GM11168 (cell line): ENCODE measurements at regions not wholly inside any gene's neighbourhood (a gene's known extent, or its start where the extent isn't known, plus 50 kb on each side); places are given as distances from the start of the nearest gene placed in this dataset.
"Not testable (repeated sequence)": the region's sequence is repeated elsewhere in the genome, so short reads cannot be mapped to it uniquely, and the experiment has no call there.

Experiments used
- in situ Hi-C: fragments of 300-500 bp; cut with MboI; formaldehyde crosslinking; loops from one replicate; pipeline ENCODE4 v1.12.0; 2022; ENCODE audit warnings: low sequenced_read_pairs; ENCODE audit not compliant: unreplicated experiment

DNA sequence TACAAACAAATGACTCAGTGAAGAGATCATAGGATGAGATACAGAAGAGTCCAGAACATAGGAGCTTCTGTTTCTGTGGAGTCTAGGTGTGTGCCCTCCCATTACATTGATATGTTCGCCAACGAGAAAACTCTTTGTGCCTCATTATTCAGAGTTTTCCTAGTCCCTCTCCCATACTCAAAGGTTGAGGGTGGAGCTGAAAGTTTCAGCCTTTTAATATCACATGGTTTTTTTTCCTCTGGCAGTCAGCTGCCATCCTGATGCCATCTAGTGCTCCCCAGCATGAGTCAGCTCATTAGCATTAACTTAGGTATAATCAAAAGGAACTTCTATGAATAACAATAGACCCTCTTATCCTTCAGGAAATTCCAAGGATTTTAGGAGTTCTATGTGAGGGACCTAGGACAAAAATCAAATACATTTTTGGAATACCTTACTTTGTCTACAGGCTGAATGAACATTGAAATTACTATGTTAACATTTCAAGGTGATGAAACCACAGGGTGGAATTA, 559.6 kb upstream of the AMOT start:
- in situ Hi-C loops: no loop called here

DNA sequence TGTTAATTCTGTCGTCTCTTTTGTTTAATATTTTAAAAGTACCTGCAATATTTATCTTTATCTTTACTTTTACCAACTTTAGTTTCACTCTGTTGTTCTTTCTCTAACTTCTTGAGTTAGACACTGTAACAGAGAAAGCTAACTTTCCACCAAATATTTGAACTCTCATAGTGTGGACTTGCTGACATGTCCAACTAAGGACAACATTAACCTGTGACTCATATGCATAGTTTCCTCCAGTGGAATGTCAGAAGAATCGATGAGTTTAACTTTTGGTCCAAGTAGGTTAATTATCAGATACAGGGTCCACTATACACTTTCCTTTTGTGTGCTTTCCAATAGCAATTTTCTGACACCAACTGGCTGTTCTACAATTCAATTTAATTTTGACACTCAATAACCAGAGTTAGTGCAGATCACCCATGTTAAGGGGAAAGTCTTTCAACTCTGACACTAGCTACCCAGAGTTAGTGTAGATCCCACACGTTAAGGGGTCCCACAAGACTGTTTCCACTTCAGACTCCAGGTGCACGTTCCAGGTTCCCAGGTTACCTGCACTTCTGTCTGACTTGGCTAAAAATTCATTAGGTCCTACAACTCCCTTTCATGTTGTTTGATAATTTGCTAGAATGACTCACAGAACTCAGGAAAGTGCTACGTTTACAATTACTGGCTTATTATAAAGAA, 559.0 kb upstream of the AMOT start:
- in situ Hi-C loops: no loop called here

DNA sequence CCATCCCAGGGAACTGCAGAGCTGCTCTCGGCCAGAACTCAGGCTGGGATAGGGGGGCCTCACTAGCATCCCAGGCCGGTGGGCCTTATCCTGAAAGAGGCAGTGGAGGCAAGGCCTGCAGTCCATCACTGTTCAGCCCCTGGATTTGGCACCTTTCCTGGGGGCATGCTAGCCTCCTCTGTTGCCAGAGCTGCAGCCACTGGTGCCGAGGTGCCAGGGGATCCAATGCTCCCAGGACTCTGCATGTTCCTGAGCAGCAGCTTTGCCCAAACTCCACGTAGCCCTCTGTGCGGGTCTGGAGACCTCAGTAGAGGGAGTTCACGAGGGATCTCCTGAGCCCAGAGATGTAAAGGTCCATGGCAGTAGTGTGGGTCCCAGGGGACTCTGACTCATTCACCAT, 551.7 kb upstream of the AMOT start:
- in situ Hi-C loops: no loop called here

DNA sequence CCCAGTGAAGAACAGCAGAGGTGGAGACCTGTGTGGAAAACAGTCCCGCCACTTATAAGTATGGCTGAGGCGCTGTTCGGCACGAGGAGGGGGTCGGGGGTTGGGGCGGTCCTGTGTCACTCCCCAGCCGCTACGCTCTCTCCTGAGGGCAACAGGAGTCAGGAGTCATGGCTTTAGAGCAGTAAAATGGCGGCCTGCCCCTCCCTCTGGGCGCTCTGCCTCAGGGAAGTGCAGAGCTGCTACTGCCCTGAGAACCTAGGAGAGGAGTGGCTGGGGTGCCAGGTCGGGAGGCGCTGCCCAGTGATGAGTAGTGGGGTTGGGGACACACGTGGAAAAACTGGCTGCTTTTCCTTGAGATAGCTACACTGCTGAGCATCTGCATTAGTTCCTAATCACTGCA, 551.2 kb upstream of the AMOT start:
- in situ Hi-C loops: no loop called here

DNA sequence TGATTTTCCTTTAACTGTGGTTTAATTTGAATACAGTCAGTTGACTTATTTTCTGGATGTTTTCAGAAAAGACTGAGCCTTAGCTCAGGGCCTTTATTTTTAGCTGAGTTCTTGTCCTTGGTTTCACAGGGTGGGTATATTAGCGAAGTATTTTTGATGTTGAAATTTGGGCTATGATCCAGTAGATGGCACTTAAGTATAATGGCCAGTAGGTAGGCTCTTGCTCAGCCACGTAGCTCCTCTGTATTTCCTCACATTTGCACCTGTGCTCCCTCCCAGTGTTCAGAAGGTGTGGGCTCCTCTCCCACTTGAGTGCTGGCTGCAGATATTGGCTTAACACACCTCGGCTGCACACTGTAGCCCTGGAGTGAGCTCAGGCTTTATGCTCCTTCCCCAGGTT, 549.9 kb upstream of the AMOT start:
- in situ Hi-C loops: no loop called here

DNA sequence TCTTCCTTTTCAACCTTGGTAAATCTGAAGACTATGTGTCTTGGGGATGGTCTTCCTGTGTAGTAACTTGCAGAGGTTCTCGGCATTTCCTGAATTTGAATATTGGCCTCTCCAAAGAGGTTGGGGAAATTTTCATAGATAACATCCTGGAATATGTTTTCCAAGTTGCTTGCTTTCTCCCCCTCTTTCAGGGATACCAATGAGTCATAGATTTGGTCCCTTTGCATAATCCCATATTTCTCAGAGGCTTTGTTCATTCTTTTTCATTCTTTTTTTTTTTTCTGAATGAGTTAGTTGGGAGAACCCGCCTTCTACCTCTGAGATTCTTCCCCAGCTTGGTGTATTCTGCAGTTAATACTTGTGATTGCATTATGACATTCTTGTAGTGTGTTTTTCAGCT, 549.2 kb upstream of the AMOT start:
- in situ Hi-C loops: no loop called here

DNA sequence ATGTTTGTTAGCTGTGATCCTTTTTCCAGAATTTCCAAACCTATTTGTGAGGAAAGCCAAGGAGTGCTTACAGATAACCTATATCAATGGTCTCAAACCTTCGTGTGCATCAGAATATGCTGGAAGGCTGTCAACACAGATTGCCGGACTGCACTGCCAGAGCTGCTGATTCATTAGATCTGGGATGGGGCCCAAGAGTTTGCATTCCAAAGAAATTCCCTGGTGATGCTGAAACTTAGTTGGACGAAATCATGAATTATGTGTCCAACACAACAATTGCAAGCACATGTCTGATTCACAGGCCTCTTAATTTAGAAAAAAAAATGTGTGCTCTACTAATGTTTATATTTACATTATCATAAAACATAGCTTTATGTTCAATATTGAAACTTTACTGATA, 544.0 kb upstream of the AMOT start:
- in situ Hi-C loops: no loop called here

DNA sequence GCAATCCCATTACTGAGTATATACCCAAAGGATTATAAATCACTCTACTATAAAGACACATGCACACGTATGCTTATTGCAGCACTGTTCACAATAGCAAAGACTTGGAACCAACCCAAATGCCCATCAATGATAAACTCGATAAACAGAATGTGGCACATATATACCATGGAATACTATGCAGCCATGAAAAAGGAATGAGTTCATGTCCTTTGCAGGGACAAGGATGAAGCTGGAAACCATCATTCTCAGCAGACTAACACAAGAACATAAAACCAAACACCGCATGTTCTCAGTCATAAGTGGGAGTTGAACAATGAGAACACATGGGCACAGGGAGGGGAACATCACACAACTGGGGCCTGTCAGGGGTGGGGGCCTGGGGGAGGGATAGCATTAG, 532.8 kb upstream of the AMOT start:
- in situ Hi-C loops: not testable (repeated sequence)

DNA sequence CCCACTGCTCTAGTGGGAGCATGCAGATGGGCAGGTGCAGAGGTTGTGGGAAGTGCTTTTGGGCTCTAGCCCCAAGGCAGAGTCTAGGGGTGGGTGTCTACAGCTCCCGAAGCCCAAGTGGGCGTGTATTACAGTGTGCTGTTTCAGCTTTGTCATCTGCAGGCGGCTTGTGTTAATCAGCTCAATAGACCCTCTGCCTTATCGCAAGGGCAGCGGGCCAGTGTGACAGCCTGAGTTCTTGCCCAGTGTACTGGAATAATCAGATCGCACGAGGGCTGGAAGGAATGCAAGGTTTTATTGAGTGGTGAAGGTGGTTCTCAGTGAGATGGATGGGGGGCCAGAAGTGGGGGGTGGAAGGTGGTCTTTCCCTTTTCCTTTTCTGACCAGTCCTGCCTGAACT, 529.4 kb upstream of the AMOT start:
- in situ Hi-C loops: no loop called here

DNA sequence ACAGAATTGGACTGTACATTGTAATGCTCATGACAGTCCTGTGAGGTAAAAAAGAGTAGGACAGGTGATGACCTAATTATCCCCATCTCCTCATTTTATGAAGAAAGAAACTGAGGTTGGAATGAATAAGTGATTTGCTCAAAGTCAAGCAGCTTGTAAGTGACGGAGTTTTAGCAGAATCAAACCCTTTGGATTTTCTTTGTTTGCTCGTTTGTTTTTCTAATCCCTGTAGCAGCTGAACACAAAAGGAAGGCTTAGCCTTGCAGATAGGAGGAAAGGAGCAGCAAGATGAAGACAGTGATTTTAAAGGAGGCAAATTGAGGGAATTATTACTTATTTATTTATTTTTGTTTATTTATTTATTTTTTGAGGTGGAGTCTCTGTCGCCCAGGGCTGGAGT, 528.4 kb upstream of the AMOT start:
- in situ Hi-C loops: no loop called here

DNA sequence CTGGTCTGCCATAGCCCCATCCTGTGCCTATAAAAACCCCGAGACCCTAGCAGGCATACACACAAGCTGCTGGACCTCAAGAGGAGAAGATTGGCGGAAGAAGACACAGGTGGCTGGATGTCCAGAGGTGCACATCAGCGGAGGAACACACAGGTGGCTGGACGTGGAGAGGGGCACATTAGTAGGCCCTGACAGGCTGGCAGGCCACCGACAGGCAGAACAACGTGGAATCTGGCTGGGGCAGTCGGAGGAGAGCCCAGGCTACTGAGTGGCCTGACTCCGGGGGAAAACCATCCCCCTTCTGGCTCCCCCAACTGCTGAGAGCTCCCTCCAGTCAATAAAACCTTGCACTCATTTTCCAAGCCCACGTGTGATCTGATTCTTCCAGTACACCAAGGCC, 512.5 kb upstream of the AMOT start:
- in situ Hi-C loops: no loop called here

DNA sequence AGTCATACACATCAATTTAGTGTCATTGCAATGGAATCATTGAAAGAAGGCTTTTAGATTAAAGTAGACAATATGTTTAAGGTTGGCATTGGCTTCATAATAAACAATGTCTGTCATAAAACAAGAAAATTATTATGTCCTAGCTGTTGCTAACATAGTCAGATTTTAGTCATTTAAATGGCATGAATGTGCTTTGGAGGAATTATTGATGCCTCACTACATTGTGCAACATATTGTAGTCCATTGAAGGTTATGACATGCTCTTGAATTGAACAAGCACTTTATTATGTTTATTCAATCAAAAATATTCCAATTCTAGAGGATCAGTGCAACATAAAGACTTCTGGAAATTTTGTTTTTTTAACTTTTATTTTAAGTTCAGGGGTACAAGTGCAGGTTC, 489.8 kb upstream of the AMOT start:
- in situ Hi-C loops: no loop called here

DNA sequence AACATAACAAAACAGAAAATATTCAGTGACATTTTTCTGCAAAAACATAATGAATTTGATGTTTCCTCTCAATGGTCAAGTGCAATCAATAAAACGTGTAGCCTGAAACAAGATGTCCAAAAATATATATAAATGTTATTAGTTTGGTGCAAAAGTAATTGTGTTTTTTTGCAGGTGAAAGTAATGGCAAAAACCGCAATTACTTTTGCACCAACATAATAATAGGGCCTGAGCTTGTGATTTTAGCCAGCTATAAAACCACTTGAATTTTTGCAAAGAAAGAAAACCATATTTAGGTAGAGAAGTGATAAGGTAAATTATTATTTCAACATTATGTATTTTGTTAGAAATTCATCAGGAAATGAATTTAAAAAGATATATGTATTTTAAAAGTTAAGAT, 475.3 kb upstream of the AMOT start:
- in situ Hi-C loops: no loop called here

DNA sequence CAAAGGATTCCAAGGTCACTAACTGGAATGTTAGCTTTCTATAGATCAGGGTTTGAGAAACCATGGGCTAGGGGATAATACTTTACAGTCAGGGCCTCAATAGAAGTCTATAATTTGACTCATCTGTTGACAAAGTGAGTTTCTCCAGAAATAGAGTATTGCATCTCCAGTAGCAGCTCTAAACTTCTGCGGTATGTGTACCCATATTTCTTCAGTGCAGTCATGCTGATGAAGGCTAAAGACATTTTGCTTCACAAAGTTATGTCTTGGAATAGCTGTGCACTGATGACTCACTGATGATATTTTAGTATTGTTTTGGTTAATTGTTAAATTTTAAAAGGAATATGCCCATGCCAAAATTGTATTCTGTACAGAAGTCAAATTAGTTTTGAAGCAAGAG, 464.9 kb upstream of the AMOT start:
- in situ Hi-C loops: no loop called here

DNA sequence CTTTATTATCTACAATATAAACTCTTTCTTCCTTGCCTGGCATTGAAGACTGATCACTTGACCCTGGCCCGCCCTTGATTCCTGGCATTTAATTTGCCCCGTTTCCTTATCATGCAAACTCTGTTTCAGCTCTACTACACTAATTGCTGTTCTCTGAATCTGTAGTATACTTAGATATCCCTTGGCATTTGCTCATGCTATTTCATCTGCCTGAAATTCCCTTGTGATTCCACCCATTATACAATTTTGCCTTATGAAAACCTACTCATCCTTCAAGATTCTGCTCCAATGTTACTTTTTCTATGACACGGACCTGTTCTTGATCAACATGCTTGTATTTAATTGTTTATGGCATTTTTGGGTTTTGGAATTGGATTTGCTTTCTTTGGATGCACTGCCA, 459.9 kb upstream of the AMOT start:
- in situ Hi-C loops: no loop called here

DNA sequence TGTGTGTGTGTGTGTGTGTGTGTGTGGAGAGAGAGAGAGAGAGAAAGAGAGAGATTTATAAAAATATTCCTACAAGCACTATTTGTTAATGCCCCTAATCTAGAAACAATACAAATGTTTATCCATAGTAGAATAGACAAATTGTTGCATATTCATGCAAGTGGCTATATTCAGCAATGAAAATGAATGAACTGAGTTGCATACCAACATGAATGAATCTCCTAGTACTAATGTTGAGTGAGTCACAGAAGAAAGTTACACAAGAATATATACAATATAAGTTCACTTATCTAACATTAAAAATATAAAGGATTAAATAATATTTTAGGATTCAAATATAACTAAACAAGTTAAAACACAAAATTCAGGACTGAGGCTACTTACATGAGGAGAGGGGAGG, 456.8 kb upstream of the AMOT start:
- in situ Hi-C loops: no loop called here

DNA sequence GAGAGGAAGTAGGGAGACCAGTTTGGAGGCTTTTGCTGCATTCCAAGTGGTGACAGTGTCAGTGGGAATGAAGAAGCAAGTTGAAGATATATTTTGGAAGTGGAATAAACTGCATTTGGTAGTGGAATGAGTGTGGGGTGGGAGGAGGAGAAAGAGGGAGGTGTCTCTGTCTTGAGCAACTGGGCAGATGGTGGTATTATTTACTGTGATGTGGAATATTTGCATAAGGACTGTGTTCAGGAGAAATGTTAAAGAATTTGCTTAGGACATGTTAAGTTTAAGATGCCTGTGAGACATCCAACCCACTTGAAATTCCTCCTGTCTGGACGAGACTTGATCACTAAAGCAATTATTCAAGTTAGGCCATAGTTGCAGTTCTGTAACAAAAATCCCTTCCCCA, 448.9 kb upstream of the AMOT start:
- in situ Hi-C loops: no loop called here

DNA sequence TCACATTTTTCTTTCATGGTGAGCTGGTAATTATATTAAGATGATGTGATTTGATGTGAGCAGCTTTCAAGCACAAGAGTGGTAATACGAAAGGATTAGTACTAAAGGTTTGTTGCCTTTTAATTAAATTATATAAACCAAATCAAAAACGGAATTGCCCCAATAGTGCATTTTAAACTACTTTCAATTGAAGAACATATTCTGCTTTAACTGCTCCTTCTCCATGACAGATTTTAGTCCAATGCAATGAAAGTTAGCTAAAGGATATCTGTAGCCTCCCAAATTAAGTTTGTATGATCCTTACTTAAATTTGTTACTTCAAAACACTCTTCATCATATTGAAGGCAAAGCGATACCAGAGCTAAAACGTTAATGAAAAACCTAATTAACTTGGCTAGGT, 447.1 kb upstream of the AMOT start:
- in situ Hi-C loops: no loop called here

DNA sequence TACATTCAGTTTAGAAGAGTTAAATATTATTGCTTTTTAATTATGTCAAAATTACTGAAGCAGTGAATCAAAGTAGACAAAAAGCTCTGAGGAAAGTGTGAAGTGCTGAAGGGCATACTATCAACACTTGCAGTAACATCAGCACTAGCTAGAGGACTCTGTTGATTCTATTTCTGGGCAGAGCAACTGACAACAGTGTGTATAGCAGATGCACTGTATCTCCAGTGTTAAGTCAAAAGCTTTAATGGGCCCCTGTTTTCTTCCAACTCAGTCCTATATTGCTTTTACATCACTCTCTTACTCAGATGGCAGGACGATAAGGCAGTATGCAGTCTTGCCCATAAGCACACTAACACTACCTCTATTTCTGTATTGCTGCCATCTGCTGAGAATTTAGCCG, 435.2 kb upstream of the AMOT start:
- in situ Hi-C loops: no loop called here

DNA sequence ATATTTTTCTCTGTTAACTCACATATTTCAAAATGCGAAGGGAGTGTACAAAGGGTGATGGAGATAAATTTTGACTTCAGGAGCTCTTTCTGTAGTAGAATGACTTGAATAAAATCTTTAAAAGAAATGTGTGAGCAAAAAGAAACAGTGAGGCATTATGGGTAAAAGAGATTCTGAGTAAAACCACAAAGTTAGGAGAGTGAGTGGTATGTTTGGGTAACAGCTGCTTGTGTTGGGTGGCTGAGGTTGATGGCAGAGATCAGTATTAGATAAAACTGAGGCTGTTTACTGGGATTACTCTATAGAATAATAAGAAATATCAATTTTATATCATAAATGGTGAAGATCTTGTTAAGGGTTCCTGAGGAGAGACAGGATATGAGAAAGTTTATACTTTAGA, 434.2 kb upstream of the AMOT start:
- in situ Hi-C loops: no loop called here

DNA sequence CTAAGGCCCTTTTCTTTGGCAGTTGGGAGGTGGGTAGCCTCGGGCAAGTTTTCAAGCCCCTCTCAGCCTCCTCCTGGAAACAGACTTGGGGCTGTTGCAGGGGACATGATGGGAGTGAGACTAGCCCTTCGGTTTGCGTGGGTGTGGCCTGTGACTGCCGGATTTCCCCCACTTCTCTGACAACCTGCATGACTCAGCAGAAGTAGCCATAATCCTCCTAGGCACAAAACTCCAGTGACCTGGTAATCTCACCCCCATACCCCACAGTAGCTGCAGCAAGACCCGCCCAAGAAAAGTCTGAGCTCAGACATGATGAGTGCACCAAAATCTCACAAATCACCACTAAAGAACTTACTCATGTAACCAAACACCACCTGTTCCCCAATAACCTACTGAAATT, 433.7 kb upstream of the AMOT start:
- in situ Hi-C loops: no loop called here

DNA sequence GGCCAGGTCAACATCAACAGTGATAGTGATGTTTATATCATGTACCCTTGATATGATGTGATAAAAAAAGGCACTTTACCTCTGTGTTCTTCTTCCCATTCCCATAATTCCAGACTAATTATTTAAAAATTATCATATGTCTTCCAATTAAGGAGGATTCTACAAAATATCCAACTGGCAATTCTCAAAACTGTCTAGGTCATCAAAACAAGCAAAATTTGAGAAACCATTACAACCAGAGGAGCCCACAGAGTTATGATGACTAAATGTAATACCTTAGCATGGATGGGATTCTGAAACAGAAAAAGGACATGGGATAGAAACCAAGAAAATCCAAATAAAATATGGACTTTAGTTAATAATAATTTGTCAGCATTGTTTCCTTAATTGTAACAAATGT, 428.6 kb upstream of the AMOT start:
- in situ Hi-C loops: no loop called here

DNA sequence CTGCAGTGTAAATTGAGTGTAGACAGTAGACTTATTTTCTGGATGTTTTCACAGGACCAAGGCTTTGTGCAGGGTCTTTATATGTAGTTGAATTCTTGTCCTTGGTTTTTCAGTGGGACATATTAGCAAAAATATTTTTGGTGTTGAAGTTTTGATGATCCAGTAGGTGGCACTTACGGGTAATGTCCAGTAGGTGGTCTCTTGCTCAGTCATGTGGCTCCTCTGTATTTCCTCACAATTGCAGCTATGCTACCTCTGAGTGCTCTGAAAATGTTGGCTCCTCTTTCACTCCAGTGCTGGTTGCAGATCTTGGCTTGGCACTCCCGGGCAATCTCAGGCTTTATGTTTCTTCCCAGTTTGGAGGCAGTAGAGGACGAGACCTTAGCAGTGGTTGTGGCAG, 419.8 kb upstream of the AMOT start:
- in situ Hi-C loops: no loop called here
